NCI-H345 (cell line): ENCODE measurements at regions not wholly inside any gene's neighbourhood (a gene's known extent, or its start where the extent isn't known, plus 50 kb on each side); places are given as distances from the start of the nearest gene placed in this dataset.

Experiments
- DNase-seq: peaks from one replicate; lab custom pipeline; 2025; lab: John Stamatoyannopoulos, UW

DNA sequence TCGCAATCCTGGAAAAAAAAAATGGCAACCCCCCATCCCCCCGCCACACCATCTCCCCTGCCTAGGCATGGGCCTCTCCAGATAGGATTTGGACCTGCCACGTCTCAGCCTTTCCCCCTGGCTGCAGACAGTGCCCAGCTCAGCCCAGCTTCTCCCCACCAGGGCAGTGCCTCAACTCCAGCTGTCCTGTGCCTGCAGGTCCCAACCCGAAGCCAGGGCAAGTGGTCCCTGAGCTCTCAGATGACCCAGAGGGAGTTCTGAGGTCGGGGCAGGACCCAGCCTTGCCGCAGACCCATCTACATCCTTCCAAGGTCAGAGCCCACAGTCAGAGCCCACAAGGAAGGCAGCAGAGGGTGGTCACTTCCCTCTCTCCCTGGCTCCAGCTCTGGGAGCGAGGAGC lies 86.7 kb upstream of the POU3F1 start:
- DNase-seq = no peak

DNA sequence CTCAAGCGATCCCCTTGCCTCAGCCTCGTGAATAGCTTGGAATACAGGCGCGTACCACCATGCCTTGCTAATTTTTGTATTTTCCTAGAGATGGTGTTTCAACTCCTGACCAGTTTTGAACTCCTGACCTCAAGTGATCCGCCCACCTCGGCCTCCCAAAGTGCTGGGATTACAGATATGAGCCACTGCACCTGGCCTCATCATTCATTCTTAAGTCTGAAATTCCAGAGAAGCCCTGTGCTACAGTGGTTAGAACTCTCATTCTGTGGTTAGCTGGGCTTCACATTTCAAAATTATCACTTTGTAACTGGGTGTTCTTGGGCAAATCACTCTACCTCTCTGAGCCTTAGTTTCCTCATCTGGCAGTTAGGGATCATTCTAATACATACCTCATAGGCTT lies 86.1 kb upstream of the POU3F1 start:
- no peak for DNase-seq

DNA sequence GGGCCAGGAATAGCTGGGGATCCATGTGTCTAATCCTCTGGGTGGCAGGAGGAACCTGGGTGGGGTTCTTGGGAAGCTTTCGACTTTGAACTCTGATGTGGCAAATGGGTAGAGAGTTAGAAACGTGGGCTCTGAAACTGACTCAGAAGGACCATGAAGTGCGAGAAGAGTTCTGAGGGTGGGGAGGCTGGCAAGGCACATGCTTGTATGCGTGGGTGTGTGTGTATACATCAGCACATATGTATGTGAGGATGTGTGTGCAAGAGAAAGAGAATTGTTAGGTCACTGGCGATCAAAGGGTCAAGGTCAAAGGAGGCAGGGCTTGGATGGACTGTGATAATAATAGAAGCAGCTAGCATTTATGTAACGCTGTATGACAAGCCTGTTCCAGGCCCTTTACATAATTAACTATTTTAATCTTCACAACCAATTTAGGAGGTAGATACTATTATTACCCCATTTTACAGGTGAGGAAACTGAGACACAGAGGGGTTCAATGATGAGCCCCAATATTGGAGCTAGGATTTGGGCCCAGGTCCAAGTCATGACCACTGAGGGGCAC lies 84.5 kb upstream of the POU3F1 start:
- no peak for DNase-seq

DNA sequence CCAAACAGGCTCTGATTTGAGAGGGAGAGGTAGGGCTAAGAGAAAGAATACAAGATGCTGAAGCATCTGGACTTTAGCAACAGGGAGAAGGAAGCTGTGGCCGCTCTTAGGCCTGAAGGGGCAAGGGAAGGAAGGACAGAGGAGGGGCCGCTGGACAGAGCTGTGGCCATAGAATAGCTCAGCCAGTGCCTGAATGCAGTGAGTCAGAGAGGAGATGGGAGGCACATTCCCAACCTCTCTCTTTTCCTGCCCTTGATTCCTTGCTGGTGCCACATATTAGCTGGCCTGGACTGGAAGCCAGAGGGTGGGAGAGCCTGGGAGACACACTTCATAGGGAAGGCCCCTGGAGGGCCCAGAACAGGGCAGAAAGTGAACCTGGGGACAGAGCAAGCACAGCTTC lies 83.4 kb upstream of the POU3F1 start:
- no peak for DNase-seq

DNA sequence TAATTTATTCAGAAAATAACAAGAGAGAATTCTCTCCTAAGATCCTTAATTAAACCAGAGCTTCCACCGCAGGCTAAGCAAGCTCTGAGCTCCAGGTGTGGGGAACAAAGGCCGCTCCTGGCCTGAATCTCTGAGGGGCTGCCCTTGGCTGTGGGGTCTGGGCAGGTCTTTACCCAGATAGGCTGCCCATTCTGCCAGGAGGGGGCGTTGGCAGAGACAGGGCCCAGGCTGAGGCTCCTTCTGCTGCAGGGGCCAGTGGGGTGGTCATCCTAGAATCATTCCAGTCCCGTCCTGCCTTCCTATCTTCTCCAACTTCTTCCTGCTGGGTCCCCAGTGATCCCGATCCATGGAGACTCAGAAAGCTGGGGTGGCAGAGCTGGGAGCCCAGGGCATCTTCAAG lies 82.9 kb upstream of the POU3F1 start:
- no peak for DNase-seq

DNA sequence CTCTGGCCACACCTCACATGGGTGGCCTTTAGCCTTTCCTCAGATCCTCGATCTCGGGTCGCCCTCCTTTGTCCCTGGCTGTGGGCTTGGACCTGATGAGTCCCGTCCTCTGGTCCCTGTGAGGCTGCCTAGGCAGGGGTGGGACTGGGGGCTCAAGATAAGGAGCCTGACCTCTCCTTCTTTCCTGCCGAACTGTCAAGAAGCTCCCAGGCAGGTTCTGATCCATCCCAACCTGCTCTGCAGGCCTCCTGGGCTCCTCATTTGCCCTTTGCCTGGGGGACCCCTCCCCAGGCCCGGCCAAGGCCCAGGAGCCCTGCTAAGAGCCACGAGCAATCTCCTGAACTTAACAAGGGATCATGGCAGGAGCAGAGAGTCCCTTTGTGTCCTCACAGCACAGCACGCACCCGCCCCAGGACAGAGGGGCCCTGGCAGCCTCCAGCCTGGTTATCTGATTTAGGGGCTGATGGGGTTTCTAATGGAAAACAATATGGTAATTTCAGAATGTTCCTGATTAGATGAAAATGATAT lies 82.4 kb upstream of the POU3F1 start:
- DNase-seq = no peak

DNA sequence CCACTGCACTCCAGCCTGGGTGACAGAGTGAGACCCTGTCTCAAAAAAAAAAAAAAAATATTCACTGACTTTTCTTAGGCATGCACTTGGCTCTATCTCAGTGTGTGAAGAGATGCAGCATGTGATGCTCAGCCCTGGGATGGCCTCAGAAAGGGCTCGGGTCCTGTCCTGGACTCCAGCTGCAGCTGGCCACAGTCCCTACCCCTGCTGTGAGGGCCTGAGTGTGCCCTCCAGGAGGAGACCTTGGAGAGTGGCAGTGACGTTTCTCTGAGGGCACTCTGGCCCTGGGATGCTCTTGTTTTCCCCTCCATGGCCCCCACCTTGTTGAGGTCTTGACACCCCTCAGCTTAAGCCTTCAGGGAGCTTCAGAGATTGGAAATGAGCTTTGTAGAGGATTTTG lies 81.9 kb upstream of the POU3F1 start:
- no peak for DNase-seq

DNA sequence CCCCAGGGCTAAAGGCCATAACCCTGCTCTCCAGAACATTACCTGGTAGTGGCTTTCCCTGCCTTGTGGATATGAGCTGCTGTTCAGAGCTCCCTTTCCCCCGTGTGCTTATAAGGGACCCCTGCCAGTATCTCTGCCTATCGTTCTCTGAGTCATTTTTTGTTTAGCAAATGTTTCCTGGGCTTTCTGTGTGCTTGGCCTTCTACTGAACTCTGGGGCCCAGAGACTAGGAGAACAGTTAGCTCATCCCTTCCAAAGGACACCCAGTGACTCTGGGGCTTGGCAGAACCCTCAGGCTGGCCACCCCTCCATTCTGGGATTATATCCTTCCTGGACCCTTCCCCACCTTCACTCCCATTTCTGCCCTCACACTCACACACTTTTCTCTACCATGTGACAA lies 80.8 kb upstream of the POU3F1 start:
- DNase-seq = no peak

DNA sequence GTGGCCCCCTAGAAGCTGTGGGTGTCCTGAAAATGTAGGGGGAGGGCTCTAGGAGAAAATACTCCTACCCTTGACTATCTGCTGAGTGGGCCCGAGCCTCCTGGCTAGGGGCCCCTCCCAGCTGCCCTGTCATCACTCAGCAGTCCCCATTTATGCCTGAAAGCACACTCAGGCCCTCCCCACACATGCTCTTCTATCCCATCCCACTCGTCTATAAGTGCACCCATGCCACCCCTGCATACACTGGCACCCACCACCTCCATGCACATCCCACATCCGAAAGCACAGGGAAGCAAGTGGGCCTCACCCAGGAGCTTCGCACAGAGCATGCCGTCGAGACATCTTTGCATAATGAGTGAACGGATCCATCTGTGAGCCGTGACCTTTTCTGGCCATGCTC lies 80.4 kb upstream of the POU3F1 start:
- DNase-seq = no peak

DNA sequence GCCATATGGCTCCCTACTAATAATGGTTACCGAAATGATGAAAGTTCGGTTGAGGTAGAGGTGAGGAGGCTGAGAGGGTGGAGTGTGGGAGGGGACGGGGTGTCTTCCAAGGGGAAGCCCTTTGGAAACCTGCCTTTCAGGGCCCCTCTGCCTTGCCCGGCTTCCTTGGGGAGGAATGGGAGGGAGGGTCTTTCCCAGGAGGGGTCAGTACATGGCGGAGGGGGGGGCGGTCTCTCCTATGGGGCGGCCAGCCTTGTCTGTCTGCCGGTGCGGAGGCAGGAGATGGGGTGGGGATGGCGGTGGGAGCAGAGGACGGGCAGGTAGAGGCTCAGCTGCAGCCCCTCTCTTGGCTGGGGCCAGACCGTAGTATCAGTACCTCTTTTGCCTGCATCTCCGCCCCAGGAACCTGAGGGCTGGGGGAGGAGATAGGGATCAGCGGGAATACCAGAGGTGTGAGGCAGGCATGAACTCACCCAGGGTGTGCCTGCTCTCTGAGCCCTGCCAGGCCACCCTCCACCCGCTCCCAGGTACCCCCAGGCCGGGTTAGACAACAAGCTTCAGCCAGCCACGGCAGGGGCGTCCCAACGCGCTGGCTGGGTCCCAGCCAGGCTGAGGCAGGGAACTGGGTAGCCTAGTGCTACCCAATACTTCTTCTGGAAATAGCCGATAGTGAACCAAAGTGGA lies 79.4 kb upstream of the POU3F1 start:
- no peak for DNase-seq

DNA sequence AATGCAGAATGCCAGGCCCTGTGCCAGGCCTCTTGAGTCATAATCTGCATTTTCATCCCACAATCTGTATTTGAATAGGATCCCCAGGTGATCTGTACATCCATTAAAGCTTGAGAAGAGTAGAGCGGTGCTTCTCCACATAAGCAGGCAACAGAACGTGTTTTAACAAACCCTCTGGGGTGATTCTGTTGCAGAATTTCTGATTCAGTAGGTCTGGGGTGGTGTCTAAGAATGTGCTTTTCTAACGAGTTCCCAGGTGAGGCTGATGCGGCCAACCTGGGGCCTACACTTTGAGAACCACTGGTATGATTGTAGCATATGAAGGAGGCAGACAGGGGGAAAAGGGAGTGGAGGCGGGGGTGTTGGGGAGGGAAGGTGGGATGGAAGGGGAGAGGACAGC lies 78.4 kb upstream of the POU3F1 start:
- DNase-seq = no peak

DNA sequence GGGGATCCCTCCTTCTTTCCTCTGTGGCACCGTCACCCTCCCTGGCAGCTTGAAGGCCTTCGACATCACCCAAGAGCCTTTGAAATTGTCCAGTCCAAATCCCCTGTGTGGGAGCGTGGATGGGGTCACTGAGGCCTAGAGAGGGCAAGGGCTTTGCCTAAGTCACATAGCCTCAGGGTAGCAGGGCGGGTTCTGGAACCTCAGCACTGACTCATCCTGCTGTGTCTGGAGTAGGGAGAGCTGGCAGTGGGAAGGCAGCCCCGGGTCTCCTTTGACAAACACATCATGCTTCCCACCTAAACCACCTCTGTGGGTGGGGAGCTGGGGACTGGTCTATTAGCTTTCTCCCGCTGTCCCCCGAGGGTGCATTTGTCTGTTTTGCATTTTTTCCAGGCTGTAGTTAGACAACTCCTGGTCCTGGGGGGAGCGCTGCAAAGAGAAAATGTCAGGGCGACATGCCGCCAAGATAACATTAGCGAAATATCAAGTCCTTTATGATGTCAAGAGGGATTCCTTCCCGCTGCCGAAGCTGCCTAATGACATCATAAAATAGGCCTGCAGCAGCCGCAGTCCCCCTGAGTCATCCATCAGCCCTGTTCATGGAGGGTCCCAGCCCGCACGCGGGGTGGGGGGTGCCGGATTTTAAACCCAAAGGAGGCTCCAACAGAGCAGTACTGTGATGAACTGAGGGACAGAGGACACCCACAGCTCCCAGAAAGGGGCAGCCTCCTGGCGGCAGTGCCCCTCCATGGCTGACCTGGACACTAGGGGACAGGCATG lies 77.0 kb upstream of the POU3F1 start:
- no peak for DNase-seq

DNA sequence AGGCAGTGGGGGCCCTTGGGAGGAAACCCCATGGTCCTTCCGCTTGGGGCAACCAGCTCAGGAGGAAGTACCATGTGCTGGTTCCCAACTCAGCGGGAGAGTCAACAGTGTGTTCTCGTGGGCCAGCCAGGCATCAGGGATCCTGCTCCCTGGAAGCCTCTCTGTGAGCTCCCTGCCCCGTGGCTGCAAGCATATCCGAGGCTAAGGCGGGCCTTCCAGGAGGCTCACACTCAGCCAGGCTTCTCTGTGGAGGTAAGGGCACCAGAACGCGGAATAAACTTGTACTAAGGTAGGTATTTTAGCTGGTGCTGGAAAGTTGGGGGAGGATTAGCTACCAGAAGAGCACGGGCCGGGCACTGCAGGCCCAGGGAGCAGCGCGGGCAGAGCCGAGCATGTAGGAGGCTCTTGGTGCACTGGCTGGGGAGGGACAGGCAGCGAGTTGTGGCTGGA lies 74.7 kb upstream of the POU3F1 start:
- DNase-seq = no peak

DNA sequence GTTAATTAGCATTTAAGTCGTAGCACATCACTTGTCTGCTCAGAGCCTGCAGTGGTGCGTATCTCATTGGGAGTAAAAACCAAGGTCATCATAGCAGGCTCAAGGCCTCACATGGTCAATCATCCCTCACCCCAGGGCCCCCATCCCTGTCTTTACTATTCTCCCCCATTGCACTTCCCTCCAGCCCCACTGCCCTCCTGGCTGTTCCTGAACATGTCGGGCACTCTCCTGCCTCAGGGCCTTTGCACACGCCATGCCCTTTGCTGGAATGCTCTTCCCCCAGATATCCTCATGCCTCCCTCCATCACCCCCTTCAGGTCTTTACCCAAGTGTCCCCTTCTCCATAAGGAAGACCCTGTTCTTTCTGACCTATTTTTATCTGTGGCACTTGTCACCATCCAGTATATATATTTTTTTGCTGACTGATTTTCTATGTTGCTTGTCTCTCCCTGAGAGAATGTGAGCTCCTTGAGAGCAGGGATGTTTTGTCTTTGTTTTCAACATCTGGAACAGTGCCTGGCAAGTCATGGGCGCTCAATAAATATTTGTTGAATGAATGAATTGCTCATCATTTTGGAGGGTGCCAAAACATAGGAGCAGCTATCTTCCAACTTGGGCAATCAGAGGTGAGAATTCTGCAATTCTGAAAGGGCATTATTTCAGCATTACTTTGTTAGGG lies 74.1 kb upstream of the POU3F1 start:
- no peak for DNase-seq

DNA sequence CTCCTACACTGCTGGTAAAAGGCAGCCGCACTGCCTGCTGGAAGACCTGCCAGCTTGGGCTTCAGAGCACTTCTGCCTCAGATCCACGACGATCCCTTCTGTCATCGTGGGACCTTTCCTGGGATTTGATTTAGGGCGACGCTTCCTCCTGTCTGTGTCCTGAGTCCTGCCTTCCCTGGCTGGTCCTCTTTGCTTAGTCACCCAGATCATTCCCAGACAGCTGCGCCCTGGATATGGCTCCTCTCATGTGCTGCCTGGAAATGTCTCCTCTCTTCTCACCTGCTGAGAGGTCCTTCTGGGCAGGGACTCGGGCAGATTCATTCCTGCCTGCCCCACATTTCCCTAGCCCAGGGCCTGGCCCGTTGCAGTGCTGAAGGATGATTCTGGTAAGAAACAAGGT lies 72.4 kb upstream of the POU3F1 start:
- DNase-seq = no peak

DNA sequence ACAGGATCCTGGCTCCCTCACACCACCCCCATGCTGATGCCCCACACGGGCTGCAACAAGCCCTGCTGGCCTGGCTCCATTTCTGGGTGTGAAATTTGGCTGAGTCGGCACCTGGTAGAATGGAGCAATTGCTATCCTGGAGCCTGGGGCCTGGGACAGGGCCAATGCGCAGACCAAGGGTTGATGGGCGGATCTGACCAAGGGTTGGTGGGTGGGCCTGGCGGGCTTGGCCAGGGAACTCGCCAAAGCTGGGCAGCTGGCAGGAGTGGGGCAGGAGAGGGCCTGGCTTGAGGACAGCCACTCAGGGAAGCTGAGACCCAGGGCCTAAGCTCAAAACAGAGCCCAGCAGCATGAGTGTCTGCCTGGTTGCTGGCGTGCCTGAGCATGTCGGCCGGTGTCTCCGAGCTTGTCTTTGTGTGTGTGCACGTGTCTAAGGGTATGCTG lies 70.9 kb upstream of the POU3F1 start:
- peak; percentile 18 for DNase-seq

DNA sequence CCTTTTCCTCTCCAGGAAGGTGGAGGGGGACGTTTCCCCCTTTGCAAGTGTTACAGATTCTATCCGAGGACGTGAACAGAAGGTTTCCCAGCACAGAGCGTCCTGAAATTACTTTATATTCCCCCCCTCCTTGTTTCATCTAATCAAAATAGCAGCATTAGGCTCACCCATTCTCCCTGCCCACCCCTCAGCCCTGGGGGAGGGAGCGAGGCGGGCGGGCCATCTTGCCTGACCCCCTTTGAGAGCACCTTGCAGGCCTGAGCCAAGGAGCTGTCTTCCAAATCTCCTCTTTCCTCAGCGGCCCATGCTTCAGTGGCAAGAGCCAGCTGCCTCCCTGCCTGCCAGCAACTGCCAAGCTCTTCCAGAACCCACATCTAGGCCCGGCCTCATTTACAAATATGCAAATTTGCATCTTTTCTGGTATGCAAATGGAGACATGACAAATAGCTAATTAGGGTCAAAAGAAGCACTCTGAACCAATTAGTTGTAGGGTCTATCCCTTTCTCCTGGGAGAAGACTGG lies 69.1 kb upstream of the POU3F1 start:
- DNase-seq = no peak

DNA sequence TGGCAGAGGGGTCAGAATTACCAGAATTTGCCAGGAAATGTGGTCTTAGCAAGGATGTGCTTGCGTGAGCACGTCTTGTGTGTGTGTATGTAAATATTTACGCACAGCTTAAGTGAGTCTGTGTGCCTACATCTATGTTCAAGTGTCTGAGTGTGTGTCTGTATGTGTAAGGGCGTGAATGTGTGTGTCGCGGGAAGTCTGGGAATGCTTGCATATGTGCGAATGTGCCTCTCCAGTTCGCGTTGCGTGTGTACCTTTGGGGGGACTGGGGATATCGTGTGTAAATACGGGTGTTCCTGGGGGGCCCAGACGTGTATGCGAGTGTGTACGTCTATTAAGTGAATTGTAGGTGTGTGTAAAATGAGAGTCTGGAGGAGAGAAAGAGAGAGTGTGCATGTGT lies 68.6 kb upstream of the POU3F1 start:
- no peak for DNase-seq

DNA sequence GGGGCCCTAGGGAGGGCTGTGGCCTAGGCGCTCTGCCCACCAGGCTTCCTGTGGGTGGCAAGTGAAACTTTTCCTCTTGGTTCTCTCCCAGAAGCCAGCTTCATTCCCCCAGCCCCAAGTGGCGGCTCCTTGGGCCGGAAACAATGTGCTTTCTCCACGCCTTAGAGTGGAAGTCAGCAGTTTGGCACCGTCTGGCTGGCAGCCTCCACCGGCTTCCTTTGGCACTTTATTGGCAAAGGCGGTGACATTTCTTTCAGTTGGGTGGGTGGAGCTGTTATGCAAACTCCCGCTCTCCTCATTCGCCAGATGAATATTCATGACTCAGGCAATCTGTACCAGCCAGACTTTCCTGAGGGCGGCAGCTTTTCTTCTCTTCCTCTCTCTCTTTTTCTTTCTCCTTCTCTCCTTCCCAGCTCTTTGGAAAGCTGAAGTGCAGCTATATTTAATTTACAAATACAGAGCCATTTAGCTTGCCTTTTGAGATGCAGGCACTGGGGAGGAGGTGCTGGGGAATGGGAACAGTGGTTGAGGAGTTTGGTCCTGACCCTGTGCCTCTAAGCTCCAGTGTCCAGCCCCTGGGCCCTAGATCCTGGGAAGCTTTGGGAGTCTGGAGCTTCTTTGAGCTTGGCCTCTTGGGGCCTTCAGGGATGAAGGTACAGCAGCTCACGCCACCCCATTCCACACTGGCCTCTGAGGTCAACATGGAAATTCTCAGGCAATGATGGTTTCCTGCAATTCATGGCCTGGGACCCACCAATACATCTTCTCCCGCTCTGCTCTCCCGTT lies 67.8 kb upstream of the POU3F1 start:
- DNase-seq = no peak

DNA sequence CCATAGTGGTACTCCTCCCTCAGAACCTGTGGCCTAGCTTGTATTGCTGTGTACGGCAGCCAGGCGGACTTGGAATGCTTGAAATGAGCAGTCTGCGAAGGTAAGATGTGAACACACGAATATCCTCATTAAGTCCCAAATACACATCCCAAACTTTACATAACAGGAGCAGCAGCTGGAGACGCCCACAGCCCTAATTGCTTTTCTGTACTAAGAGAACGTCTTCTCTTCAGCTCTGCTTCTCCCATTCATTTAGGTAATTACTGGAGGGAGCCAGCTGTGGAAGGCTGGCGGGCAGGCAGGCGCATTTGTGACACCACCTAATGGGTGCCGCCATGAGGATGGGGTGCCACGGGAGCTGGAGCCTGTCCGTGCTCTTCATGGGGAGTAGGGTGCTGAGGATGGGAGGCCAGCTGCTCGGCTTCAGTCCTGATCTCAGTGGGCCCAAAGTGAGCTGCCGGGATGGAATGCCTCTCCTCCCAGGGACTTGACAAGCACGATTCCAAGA lies 66.6 kb upstream of the POU3F1 start:
- no peak for DNase-seq

DNA sequence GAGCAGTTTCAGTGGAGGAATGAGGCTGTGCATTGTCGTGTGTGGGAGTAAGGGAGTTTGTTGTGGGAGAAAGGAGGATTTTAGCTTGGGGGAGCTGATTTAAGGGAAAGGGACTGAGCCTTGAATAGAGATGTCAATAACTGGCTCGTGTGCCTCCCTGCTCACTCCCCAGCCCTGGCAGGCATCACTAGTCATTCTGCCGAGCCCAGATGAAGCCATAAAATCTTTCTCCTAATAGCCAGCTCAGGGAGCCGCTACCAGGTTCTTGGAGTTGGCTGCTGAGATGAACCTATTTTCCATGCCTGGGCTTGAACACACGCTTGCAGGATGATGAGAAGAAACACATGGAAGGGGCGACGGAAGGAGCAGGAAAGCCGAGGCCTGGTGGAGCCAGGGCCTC lies 65.0 kb upstream of the POU3F1 start:
- no peak for DNase-seq
